Breast epithelium (tissue), 4 donors: ENCODE measurements at regions not wholly inside any gene's neighbourhood (a gene's known extent, or its start where the extent isn't known, plus 50 kb on each side); places are given as distances from the start of the nearest gene placed in this dataset.
"Not testable (repeated sequence)": the region's sequence is repeated elsewhere in the genome, so short reads cannot be mapped to it uniquely, and the experiment has no call there.

ENCODE experiments used
- DNase-seq, 2 donors: peaks; one replicate each; pipeline ENCODE4 v3.0.0-alpha.2; 2019; ENCODE audit warnings: low spot score in 2 of 2
- H3K27ac ChIP-seq, 2 donors: fragments of 200-600 bp; sonication (generic) in 1 of 2; one replicate each; pipeline ENCODE4 v1.5.1; 2016 to 2019; ENCODE audit warnings: mild to moderate bottlenecking in 1 of 2
- H3K27me3 ChIP-seq, 2 donors: fragments of 200-600 bp; sonication (generic) in 1 of 2; one replicate each; pipeline versions ENCODE4 v1.5.1 to v1.6.0; 2017 to 2019; ENCODE audit warnings: control low read depth in 1 of 2, mild to moderate bottlenecking in 1 of 2
- H3K36me3 ChIP-seq: fragments of 200-600 bp; one replicate; pipeline ENCODE4 v1.5.1; 2019
- H3K4me1 ChIP-seq, 2 donors: fragments of 200-600 bp; sonication (generic); one replicate each; pipeline ENCODE4 v1.5.1; 2016 to 2019; ENCODE audit warnings: control low read depth in 1 of 2
- H3K4me3 ChIP-seq, 3 donors: fragments of 200-600 bp; sonication (generic); 1 replicate in 2 of 3; 2 replicates in 1 of 3; pipeline ENCODE4 v1.5.1; 2016 to 2019; ENCODE audit warnings: mild to moderate bottlenecking in 3 of 3, moderate library complexity in 2 of 3
- H3K9me3 ChIP-seq, 2 donors: fragments of 200-600 bp; sonication (generic) in 1 of 2; one replicate each; pipeline ENCODE4 v1.5.1; 2016 to 2019; ENCODE audit warnings: control low read depth in 1 of 2
- CTCF ChIP-seq, 3 donors: fragments of 450-650 bp; IDR thresholded peaks; one replicate each; pipeline ENCODE4 v1.5.1; 2016 to 2017; ENCODE audit warnings: antibody characterized with exemption in 3 of 3, mild to moderate bottlenecking in 3 of 3, moderate library complexity in 3 of 3
- POLR2A ChIP-seq: fragments of 450-650 bp; IDR thresholded peaks from one replicate; pipeline ENCODE4 v1.6.1; 2016; ENCODE audit warnings: antibody characterized with exemption, mild to moderate bottlenecking, moderate library complexity
- POLR2AphosphoS5 ChIP-seq, 3 donors: sonication (generic); formaldehyde crosslinking; IDR thresholded peaks; one replicate each; pipeline ENCODE4 v1.6.1; 2017; ENCODE audit warnings: antibody characterized with exemption in 3 of 3
- intact Hi-C: fragments of 100-400 bp; cut with DNase I; formaldehyde crosslinking; loops from one replicate; pipeline ENCODE4 v1.15.1; 2023; ENCODE audit warnings: low total_unique reads

GRCh38 chr9:92228628-92229027, 64.9 kb downstream of the IARS1 start:
- no peaks in the 10 kb centered on the region for H3K36me3 ChIP-seq
- intact Hi-C loops: no loop called here
- DNase-seq: no peak
- no peak overlapping the region for H3K4me3 ChIP-seq
- no peaks in the 10 kb centered on the region for H3K9me3 ChIP-seq
- H3K27ac ChIP-seq: no peak overlapping the region
- H3K4me1 ChIP-seq: no peaks in the 10 kb centered on the region
- H3K27me3 ChIP-seq: no peaks in the 10 kb centered on the region
- TF ChIP-seq POLR2AphosphoS5 (IDR thresholded peaks at IDR 0.05) (no peak), POLR2A (no peak), CTCF (IDR thresholded peaks at IDR 0.05) (no peak)

- Histone ChIP-seq H3K27me3 (no peaks in the 10 kb centered on the region), H3K4me1 (no peaks in the 10 kb centered on the region), H3K4me3 (no peak overlapping the region), H3K27ac (no peak overlapping the region), H3K36me3 (peaks cover 9% of the 10 kb centered on the region), H3K9me3 (no peaks in the 10 kb centered on the region)
- intact Hi-C loops: no loop called here
- no peak for DNase-seq
- no peak for TF ChIP-seq CTCF (IDR thresholded peaks at IDR 0.05)
- TF ChIP-seq POLR2A: no peak
- no peak for TF ChIP-seq POLR2AphosphoS5 (IDR thresholded peaks at IDR 0.05)
Measured at GRCh38 chr9:92224177-92224576, 69.3 kb downstream of the IARS1 start.

GRCh38 chr9:92223758-92224157, 69.7 kb downstream of the IARS1 start:
- no peak overlapping the region for H3K4me3 ChIP-seq
- H3K4me1 ChIP-seq: no peaks in the 10 kb centered on the region
- DNase-seq: no peak
- no peak for TF ChIP-seq CTCF (IDR thresholded peaks at IDR 0.05)
- no peak for TF ChIP-seq POLR2AphosphoS5 (IDR thresholded peaks at IDR 0.05)
- no peak for TF ChIP-seq POLR2A
- no peaks in the 10 kb centered on the region for H3K9me3 ChIP-seq
- peaks cover 9% of the 10 kb centered on the region for H3K36me3 ChIP-seq
- H3K27me3 ChIP-seq: no peaks in the 10 kb centered on the region
- H3K27ac ChIP-seq: no peak overlapping the region
- intact Hi-C loops: no loop called here

- no peaks in the 10 kb centered on the region for H3K4me1 ChIP-seq
- H3K27me3 ChIP-seq: no peaks in the 10 kb centered on the region
- intact Hi-C loops: no loop called here
- no peaks in the 10 kb centered on the region for H3K9me3 ChIP-seq
- no peak overlapping the region for H3K4me3 ChIP-seq
- DNase-seq: no peak
- H3K36me3 ChIP-seq: peaks cover 10% of the 10 kb centered on the region
- no peak for TF ChIP-seq POLR2AphosphoS5 (IDR thresholded peaks at IDR 0.05)
- TF ChIP-seq CTCF (IDR thresholded peaks at IDR 0.05): no peak
- no peak for TF ChIP-seq POLR2A
- no peak overlapping the region for H3K27ac ChIP-seq
Measured at GRCh38 chr9:92208693-92209524, 84.6 kb downstream of the IARS1 start.

GRCh38 chr9:92206488-92206887, 87.0 kb downstream of the IARS1 start:
- Histone ChIP-seq H3K9me3 (no peaks in the 10 kb centered on the region), H3K27ac (no peak overlapping the region), H3K27me3 (no peaks in the 10 kb centered on the region), H3K36me3 (peaks cover 10% of the 10 kb centered on the region), H3K4me1 (no peaks in the 10 kb centered on the region), H3K4me3 (no peak overlapping the region)
- no peak for TF ChIP-seq CTCF (IDR thresholded peaks at IDR 0.05)
- no peak for TF ChIP-seq POLR2A
- no peak for TF ChIP-seq POLR2AphosphoS5 (IDR thresholded peaks at IDR 0.05)
- intact Hi-C loops: no loop called here
- DNase-seq: no peak

GRCh38 chr9:92203887-92204286, 88.7 kb upstream of the SPTLC1 start:
- intact Hi-C loops, H3K4me1 ChIP-seq: not testable (repeated sequence)

GRCh38 chr9:92198237-92198636, 83.0 kb upstream of the SPTLC1 start:
- peaks cover 0 to 11% of the 10 kb centered on the region in 2 donors for H3K9me3 ChIP-seq
- intact Hi-C loops, H3K27me3 ChIP-seq, H3K4me1 ChIP-seq, H3K4me3 ChIP-seq, H3K36me3 ChIP-seq, H3K27ac ChIP-seq, DNase-seq: not testable (repeated sequence)

More at GRCh38 chr9:92203887-92204286, 88.7 kb upstream of the SPTLC1 start:
- not testable (repeated sequence) for H3K36me3 ChIP-seq, DNase-seq, H3K27me3 ChIP-seq, H3K27ac ChIP-seq, H3K9me3 ChIP-seq, H3K4me3 ChIP-seq
